ENCODE measurements at regions not wholly inside any gene's neighbourhood (a gene's known extent, or its start where the extent isn't known, plus 50 kb on each side); places are given as distances from the start of the nearest gene placed in this dataset.

GRCh38 chr7:37516664-37517063 is 68.0 kb upstream of the ELMO1 start:
- H3K4me3 ChIP-seq (ENCODE audit: low read depth, low read length) = no peak overlapping the region
- TF ChIP-seq CTCF (conservative IDR thresholded peaks at IDR 0.05; ENCODE audit: low read depth, low read length) = no peak
- no peak for DNase-seq (ENCODE audit: low read depth)

GRCh38 chr7:37518266-37518665 is 69.6 kb upstream of the ELMO1 start:
- DNase-seq (ENCODE audit: low read depth) = no peak
- no peak for TF ChIP-seq CTCF (conservative IDR thresholded peaks at IDR 0.05; ENCODE audit: low read depth, low read length)
- no peak overlapping the region for H3K4me3 ChIP-seq (ENCODE audit: low read depth, low read length)

DNA sequence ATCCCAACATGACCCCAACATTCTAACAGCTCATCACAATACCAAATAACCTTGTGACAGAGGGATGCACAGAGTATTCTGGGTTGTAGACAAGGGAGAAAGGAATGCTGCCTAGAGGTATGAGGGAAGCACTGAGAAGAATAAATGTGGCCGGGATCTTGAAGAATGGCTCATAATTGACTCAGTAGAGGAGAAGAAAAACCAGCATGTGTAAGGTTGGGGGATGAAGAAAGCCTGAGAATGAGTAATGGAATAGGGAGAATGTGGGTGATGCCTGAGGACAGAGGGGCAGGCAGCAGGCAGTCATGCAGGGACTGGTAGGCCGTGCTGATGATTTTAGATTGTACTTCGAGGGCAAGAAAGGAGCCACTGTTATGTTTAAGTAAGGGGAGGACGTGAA is 75.4 kb upstream of the ELMO1 start:
- TF ChIP-seq CTCF (conservative IDR thresholded peaks at IDR 0.05; ENCODE audit: low read depth, low read length) = no peak
- DNase-seq (ENCODE audit: low read depth) = no peak
- H3K4me3 ChIP-seq (ENCODE audit: low read depth, low read length) = no peak overlapping the region

DNA sequence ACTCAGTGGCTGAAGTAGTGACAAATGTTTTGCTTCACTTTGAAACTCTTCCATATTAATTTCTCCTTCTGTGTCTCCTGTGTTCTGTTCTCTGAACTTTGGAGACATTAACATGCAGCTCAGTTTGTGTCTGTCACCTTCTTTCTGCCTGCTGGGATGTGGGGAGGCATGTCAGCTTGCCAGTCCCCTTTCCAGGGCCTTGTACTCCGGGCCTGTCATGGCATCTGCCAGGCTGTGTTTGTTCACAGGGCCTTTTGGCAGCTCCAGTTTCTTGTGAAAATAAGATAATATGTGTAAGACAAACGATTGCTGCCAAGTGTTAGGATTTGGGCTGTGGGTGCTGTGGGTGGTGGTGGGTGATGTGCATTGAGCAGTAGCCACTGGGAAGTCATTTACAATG is 76.1 kb upstream of the ELMO1 start:
- H3K4me3 ChIP-seq (ENCODE audit: low read depth, low read length) = no peak overlapping the region
- no peak for TF ChIP-seq CTCF (conservative IDR thresholded peaks at IDR 0.05; ENCODE audit: low read depth, low read length)
- no peak for DNase-seq (ENCODE audit: low read depth)

DNA sequence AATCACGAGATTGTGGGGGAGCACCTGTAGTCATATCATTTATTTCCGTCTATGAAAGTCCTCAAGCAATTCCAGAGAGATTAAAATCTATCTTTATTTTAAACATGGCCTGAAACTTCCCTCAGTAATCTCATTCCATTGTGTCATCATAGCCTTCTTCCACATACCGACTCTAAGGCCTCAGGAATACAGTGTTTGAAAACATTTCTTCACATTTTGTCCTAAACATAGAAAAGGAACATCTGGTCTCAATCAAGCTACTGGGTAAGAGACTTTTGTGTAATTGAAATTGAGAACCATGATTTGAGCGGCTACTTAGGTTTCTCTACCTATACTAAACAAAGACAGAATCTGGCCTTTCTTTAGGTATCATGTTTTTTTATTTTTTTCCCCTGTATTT is 78.0 kb upstream of the ELMO1 start:
- TF ChIP-seq CTCF (conservative IDR thresholded peaks at IDR 0.05; ENCODE audit: low read depth, low read length) = no peak
- no peak overlapping the region for H3K4me3 ChIP-seq (ENCODE audit: low read depth, low read length)
- no peak for DNase-seq (ENCODE audit: low read depth)

- DNase-seq (ENCODE audit: low read depth) = no peak
- no peak for TF ChIP-seq CTCF (conservative IDR thresholded peaks at IDR 0.05; ENCODE audit: low read depth, low read length)
- no peak overlapping the region for H3K4me3 ChIP-seq (ENCODE audit: low read depth, low read length)
These were observed 78.4 kb upstream of the ELMO1 start for GRCh38 chr7:37527109-37527508.

GRCh38 chr7:37531225-37531624 is 82.6 kb upstream of the ELMO1 start:
- TF ChIP-seq CTCF (conservative IDR thresholded peaks at IDR 0.05; ENCODE audit: low read depth, low read length) = no peak
- no peak for DNase-seq (ENCODE audit: low read depth)
- H3K4me3 ChIP-seq (ENCODE audit: low read depth, low read length) = no peak overlapping the region
